ENCODE measurements at regions not wholly inside any gene's neighbourhood (a gene's known extent, or its start where the extent isn't known, plus 50 kb on each side); places are given as distances from the start of the nearest gene placed in this dataset.

DNA sequence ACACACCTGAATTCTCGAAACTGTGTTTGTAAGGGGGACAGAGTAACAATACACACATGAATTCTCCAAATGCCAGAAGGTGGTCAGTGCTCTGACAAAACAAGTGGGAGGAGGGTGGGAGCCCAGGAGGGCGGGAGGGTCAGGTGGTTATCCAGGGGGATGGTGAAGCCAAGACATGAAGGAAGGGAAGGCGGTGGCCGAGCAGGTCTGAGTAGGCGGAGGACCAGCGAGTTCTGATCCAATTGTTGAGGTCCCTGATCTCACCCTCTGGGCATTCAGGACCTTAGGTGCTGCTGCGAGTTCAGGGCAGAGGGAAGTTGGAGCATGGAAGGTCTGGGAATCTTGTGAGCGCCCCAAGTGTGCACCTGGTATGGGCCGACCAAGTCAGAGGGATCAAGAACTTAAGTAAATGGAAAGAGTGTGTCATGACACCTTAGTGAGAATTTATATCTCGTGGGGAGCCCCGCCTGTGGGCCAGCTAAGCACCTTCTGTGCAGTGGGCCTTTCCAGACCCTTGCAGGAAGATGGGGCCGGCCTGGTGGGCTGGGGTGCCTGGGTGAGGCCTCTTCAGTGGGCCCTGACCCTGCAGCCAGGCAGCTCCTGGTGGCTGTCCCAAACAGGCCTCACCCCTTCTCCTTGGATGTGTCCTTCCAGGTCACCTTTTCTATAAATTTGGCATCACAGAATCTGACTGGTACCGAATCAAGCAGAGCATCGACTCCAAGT lies 86.1 kb downstream of the NPIPB11 start:
- TF ChIP-seq POLR2AphosphoS5 (IDR thresholded peaks at IDR 0.05; ENCODE audit: low read depth, low read length) (no peak), POLR2A (IDR thresholded peaks at IDR 0.05; ENCODE audit: low read depth, low read length) (no peak), TAF1 (IDR thresholded peaks at IDR 0.05; ENCODE audit: borderline replicate concordance, low read depth, low read length) (no peak)

Data from GM12892 (cell line).